Mucosa of descending colon (tissue), 3 donors: ENCODE measurements at regions not wholly inside any gene's neighbourhood (a gene's known extent, or its start where the extent isn't known, plus 50 kb on each side); places are given as distances from the start of the nearest gene placed in this dataset.

ENCODE experiments used
- ATAC-seq: fragments of 200-7000 bp; cut with Tn5 transposase; one replicate; pipeline ENCODE4 v1.9.1; 2020; ENCODE audit warnings: mild to moderate bottlenecking, moderate library complexity
- DNase-seq, 3 donors: peaks; one replicate each; pipeline ENCODE4 v3.0.0-alpha.2; 2020
- H3K36me3 ChIP-seq: fragments of 200-600 bp; one replicate; pipeline ENCODE4 v1.8.0; 2021; ENCODE audit warnings: low read depth, mild to moderate bottlenecking
- H3K4me1 ChIP-seq: fragments of 200-600 bp; one replicate; pipeline ENCODE4 v1.8.0; 2021; ENCODE audit warnings: low read depth, mild to moderate bottlenecking
- H3K4me3 ChIP-seq: fragments of 200-600 bp; one replicate; pipeline ENCODE4 v1.8.0; 2021; ENCODE audit warnings: mild to moderate bottlenecking
- H3K9me3 ChIP-seq: fragments of 200-600 bp; one replicate; pipeline ENCODE4 v1.8.0; 2021; ENCODE audit warnings: mild to moderate bottlenecking
- CTCF ChIP-seq: fragments of 200-600 bp; IDR thresholded peaks from one replicate; pipeline ENCODE4 v1.8.0; 2022; ENCODE audit warnings: antibody characterized with exemption, mild to moderate bottlenecking
- intact Hi-C, 2 donors: fragments of 100-400 bp; cut with DNase I in 1 of 2; cut with micrococcal nuclease in 1 of 2; formaldehyde crosslinking; loops; one replicate each; pipeline versions ENCODE4 v1.11.0 to v1.11.1; 2022; cut with DNase I, micrococcal nuclease
- donor health status: DM: no; HTN: no; CAD: no; lungs with moderate emphysema.
- donor health status: DM: no; HTN: no; CAD: no.
- donor health status: DM: no; HTN: yes; CAD: no.

- TF ChIP-seq CTCF, result no peak
- ATAC-seq, result peak; percentile 73
- Histone ChIP-seq H3K36me3 (no peaks in the 10 kb centered on the region), H3K4me1 (no peaks in the 10 kb centered on the region), H3K4me3 (no peak overlapping the region), H3K9me3 (no peaks in the 10 kb centered on the region)
- no peak for DNase-seq
- intact Hi-C loops, result no loop called here
Measured at GRCh38 chr1:172895050-172895460, 155.7 kb downstream of the TNFSF18 start.

GRCh38 chr1:172895761-172896160, 155.0 kb downstream of the TNFSF18 start:
- TF ChIP-seq CTCF, result no peak
- Histone ChIP-seq H3K4me3 (no peak overlapping the region), H3K36me3 (no peaks in the 10 kb centered on the region), H3K9me3 (no peaks in the 10 kb centered on the region), H3K4me1 (no peaks in the 10 kb centered on the region)
- DNase-seq (no peak), ATAC-seq (no peak)
- intact Hi-C loops, result no loop called here

- H3K9me3 ChIP-seq, result no peaks in the 10 kb centered on the region
- no peak for DNase-seq
- no peaks in the 10 kb centered on the region for H3K4me1 ChIP-seq
- no peaks in the 10 kb centered on the region for H3K36me3 ChIP-seq
- no peak for ATAC-seq
- TF ChIP-seq CTCF, result no peak
- intact Hi-C loops, result no loop called here
- no peak overlapping the region for H3K4me3 ChIP-seq
Measured at GRCh38 chr1:172897738-172898137, 153.0 kb downstream of the TNFSF18 start.

GRCh38 chr1:172898866-172899265, 151.9 kb downstream of the TNFSF18 start:
- H3K9me3 ChIP-seq, result no peaks in the 10 kb centered on the region
- DNase-seq (no peak), ATAC-seq (no peak)
- H3K4me1 ChIP-seq, result no peaks in the 10 kb centered on the region
- no peaks in the 10 kb centered on the region for H3K36me3 ChIP-seq
- H3K4me3 ChIP-seq, result no peak overlapping the region
- no peak for TF ChIP-seq CTCF
- intact Hi-C loops, result no loop called here

- no peaks in the 10 kb centered on the region for H3K4me1 ChIP-seq
- no peak overlapping the region for H3K4me3 ChIP-seq
- DNase-seq (no peak), ATAC-seq (no peak)
- no peaks in the 10 kb centered on the region for H3K36me3 ChIP-seq
- intact Hi-C loops, result no loop called here
- TF ChIP-seq CTCF, result no peak
- H3K9me3 ChIP-seq, result no peaks in the 10 kb centered on the region
Measured at GRCh38 chr1:172900376-172900997, 150.3 kb downstream of the TNFSF18 start.

GRCh38 chr1:172902200-172902599, 148.5 kb downstream of the TNFSF18 start:
- H3K9me3 ChIP-seq, result no peaks in the 10 kb centered on the region
- no peaks in the 10 kb centered on the region for H3K4me1 ChIP-seq
- intact Hi-C loops, result no loop called here
- ATAC-seq, result no peak
- no peak for TF ChIP-seq CTCF
- no peak for DNase-seq
- H3K4me3 ChIP-seq, result no peak overlapping the region
- H3K36me3 ChIP-seq, result no peaks in the 10 kb centered on the region
